ENCODE measurements at regions not wholly inside any gene's neighbourhood (a gene's known extent, or its start where the extent isn't known, plus 50 kb on each side); places are given as distances from the start of the nearest gene placed in this dataset.

DNA sequence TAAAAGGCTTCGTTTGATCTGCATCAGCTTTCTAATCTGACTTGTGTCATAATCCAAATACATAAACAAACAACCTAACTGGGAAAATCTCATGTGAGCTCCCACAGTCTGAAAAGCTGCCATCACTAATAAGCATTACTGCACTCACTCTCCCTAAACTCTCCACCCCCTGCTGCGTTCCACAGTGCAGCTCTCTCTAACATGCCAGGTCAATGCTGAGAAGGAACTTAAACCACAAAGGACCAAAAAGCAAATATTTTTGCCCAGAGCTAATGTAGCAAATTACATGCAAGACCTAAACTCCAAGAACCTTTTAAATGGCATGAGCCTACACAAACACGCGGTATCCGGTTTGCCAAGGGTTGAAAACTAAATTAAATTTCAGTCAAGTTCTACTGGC lies 542.3 kb upstream of the JARID2 start:
- TF ChIP-seq ZNF274 (IDR thresholded peaks at IDR 0.05; ENCODE audit: low read depth, low read length) = no peak
- H3K4me3 ChIP-seq (ENCODE audit: low read length) = no peak overlapping the region

DNA sequence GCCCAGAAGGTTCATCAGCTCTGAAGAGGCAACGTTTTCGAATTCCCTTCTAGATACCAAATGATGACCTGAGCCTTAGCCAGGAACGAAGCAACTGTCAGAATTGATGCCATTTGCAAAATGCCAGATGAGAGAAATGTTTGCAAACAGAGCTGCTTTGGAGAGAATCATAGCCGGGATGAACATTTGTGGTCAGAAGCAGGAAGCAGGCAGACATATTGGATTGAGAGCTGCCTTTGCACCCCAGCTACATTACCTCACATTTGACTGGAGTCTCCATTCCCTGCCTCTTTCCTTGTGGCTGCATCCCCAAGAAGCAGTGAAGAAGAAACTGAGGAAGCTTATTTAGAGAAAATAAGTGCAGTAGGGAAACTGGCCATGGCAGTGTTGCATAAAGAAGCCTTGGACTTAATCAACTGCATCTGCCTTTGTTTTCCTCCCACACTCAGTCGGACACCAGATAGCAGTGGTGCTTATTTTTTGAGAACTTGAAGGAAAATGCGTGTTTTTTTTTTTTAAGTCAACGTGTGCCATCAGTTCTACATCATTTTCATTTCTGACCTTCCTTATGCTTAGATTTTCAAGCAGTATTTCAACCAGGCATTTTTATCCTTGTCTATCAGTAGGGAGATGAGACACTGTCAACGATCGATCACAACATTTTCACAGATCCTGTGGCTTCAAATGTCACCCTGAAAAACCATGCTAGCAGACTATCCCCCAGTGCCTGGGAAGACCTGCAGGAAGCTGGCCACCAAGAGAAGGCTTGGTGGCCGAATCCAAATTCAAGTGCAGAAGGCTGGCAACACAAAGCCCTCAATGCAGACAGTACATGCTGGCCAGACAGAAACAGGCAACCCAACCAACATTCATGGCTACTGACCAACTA lies 541.2 kb upstream of the JARID2 start:
- no peak overlapping the region for H3K4me3 ChIP-seq (ENCODE audit: low read length)
- TF ChIP-seq ZNF274 (IDR thresholded peaks at IDR 0.05; ENCODE audit: low read depth, low read length) = no peak

DNA sequence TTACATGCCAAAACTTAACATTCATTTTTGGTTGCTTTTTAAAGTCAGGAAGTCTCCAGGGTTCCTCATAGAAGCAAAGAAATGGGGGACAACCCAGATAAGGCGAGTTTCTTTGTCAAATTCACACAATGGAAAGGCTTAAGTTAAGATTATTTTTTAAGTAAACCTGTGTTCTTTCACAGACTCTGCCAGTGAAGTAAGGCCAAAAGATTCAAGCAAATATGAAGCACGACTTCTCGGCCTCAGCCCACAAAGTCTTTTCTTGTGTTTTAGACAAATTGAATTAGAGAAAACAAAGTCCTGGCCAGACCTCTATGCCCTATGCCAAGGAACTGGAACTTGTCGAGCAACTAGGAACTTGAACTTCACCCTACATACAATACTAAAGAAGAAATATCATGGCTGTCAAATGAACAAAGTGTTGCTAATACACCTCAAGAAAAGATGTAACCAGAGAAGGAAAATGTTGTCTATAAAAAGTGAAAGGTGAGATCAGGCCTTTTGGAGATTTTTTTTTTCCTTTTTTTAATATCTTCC lies 540.0 kb upstream of the JARID2 start:
- H3K4me3 ChIP-seq (ENCODE audit: low read length) = no peak overlapping the region
- no peak for TF ChIP-seq ZNF274 (IDR thresholded peaks at IDR 0.05; ENCODE audit: low read depth, low read length)

DNA sequence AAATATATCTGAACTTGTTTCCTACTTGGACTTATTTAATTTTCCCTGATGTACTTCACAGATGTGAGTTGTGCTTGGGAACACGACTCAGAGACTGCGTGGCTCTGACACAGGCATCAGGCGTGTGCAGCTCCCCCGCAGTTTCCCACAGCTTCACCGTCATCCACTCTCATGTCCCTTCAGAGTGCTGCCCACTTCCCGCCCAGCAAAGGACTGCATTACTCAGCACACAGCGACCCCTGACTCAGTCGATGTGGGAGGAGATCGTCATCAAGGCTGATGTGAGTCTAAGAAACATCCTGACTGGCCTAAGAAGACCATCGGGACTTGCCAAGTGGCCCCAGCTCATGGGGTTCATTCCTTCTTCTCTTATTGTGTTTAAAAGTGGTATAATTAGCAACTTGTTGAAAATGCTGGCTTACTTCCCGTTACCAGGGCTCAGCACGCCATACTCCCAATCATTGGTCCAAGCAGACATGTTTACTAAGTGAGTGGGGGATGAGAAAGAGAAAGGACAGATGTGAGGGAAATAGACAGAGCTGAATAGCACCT lies 539.4 kb upstream of the JARID2 start:
- H3K4me3 ChIP-seq (ENCODE audit: low read length) = no peak overlapping the region
- no peak for TF ChIP-seq ZNF274 (IDR thresholded peaks at IDR 0.05; ENCODE audit: low read depth, low read length)

DNA sequence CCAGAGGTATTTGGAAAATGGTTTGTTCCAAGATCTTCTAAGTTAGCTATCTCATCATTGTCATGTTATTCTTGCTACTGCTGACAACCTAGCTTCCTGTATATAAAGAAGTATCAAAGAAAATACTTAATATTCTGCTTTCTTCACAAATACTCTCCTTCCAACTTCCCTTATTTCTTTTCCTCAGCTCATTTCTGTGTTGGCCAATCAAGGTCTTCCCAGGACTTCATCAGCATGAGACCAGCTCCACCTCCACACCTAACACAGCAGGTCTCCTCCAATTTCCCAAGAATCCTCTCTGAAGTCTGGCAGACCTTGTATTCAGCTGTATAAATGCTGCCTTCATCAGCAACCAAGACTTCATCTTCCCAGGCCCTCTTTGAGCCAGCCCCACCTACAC lies 538.6 kb upstream of the JARID2 start:
- TF ChIP-seq ZNF274 (IDR thresholded peaks at IDR 0.05; ENCODE audit: low read depth, low read length) = no peak
- H3K4me3 ChIP-seq (ENCODE audit: low read length) = no peak overlapping the region

DNA sequence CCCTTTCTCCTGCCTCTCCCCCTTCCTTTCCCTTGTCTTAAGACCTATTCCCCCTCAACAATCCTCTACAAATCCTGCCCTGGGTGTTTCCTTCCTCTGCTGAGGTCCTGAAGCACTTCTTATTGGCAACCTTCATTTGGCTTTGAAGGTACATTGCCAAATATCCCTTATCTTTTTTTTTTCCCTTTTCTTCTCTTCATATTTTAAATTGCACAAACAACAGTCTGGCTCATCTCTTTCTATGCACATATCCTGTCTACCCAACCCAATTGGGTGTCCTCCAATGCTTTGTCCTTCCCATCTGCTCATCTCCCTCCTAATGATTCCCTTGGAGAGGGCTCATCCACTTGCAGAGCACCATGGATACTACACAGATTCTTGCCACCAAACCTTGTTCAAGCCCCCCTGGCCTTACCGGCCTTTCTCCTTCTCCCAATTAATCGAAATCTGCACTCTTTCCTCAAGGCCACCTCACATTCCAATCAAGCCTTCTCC lies 537.9 kb upstream of the JARID2 start:
- no peak for TF ChIP-seq ZNF274 (IDR thresholded peaks at IDR 0.05; ENCODE audit: low read depth, low read length)
- no peak overlapping the region for H3K4me3 ChIP-seq (ENCODE audit: low read length)

DNA sequence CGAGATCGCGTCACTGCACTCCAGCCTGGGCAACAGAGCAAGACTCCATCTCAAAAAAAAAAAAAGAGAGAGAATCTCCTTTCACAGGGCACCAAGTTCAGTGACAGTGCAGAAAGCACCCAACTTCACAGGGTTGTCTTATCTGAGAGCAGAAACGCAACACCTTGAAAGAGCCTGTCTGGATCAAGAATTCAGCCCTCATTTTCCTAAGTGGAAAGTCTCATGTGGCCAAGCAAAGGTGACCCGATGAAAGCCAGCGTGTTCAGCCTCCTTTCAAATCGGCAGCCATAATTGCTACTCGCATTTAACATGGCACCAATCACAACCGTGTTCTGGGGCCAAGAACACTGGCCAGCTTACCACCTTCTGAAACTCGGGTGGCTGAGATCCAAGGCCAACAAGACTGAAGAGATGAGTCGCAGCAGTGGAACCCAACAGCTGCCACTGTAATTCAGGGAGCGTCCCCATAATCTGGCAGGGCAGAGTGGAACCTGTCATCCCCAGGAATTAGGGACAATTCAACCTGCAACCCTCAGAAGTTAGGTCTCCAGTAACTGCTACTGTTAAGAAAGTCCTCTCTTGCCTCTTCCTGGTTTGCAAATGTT lies 536.7 kb upstream of the JARID2 start:
- no peak overlapping the region for H3K4me3 ChIP-seq (ENCODE audit: low read length)
- TF ChIP-seq ZNF274 (IDR thresholded peaks at IDR 0.05; ENCODE audit: low read depth, low read length) = no peak

DNA sequence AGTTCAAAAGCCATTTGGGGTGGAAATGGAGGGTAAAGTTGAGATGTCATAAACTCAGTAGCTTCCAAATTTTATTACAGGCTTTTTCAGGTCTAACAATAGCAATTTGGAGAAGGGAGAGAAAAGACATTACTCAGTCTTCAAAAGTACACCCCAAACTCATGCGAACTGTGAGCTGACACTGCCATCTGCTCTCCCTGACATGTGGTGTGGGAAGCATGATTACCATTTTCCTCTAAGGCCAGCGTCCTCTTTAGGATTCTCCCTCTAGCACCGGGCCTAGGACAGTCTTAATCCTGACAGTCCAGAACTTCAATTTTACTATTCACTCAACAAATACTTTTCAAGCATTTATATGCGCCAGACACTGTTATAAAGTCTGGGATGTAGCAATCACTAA lies 536.0 kb upstream of the JARID2 start:
- no peak overlapping the region for H3K4me3 ChIP-seq (ENCODE audit: low read length)
- no peak for TF ChIP-seq ZNF274 (IDR thresholded peaks at IDR 0.05; ENCODE audit: low read depth, low read length)

DNA sequence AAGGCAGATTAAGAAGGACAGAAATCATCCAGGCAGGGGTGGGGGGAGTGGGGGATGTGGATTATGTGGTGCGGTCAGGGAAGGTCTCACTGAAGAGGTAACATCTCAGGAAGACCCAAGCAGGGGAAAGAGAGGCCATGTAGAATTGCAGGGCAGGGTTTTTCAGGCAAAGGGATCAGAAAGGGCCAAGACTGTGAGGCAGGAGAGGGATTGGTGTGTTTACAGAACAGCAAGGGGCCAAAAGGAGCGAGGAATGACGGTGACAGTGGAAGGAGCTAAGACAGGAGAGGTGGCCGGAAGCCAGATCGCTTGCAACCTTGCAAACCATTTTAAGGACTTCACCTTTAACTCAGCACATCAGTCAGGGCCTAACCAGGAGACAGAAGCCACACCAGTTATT lies 535.4 kb upstream of the JARID2 start:
- H3K4me3 ChIP-seq (ENCODE audit: low read length) = no peak overlapping the region
- no peak for TF ChIP-seq ZNF274 (IDR thresholded peaks at IDR 0.05; ENCODE audit: low read depth, low read length)

DNA sequence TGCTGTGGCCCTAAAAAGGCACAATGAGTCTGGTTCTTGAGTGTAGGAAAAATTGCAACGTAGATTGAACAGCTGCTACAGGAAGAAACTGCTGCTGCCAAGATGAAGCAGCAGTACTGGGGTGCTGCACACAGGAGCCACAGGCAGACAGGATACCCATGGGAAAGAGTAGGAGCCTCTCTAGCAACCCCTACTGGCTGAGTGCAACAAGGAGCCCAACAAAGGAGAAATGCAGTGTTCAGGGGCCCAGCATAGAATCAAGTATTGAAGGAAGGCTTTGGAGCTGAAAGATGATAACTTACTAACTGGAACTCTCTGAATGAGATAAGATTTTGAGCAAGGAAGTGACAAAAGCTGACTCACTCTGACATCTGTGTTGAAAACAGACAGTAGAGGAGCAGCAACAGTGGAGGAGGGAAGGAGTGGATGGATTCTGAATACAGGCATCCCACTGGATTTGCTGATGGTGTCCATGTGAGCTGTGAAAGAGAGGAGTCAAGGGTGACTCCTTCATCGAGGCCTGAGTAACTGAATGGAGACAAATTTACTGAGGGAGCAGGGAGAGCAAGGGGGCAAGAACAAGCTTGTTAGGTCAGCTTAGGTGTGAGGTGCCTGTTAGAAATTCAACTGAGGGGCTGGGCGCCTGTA lies 534.7 kb upstream of the JARID2 start:
- no peak overlapping the region for H3K4me3 ChIP-seq (ENCODE audit: low read length)
- TF ChIP-seq ZNF274 (IDR thresholded peaks at IDR 0.05; ENCODE audit: low read depth, low read length) = no peak

DNA sequence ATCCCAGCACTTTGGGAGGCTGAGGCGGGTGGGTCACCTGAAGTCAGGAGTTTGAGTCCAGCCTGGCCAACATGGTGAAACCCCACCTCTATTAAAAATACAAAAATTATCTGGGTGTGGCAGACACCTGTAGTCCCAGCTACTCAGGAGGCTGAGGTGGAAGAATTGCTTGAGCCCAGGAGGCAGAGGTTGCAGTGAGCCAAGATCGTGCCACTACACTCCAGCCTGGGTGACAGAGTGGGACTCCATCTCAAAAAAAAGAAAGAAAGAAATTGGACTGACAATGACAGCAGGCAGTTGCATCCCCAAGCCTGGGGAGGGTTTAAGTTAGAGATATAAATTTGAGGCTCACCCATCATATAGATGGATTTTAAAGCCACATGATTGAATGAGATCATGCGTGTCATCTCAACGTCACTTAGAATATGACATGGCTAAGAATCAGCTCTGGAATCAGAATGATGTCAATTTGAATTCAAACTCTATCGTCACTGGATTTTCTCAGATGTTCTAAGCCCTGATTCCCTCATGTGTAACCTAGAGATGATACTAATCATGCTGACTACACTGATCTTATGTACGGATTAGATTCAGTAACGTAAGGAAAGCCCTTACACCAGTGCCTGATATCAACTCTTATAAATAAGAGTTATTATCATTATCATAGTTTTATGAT lies 534.0 kb upstream of the JARID2 start:
- H3K4me3 ChIP-seq (ENCODE audit: low read length) = no peak overlapping the region
- TF ChIP-seq ZNF274 (IDR thresholded peaks at IDR 0.05; ENCODE audit: low read depth, low read length) = no peak

DNA sequence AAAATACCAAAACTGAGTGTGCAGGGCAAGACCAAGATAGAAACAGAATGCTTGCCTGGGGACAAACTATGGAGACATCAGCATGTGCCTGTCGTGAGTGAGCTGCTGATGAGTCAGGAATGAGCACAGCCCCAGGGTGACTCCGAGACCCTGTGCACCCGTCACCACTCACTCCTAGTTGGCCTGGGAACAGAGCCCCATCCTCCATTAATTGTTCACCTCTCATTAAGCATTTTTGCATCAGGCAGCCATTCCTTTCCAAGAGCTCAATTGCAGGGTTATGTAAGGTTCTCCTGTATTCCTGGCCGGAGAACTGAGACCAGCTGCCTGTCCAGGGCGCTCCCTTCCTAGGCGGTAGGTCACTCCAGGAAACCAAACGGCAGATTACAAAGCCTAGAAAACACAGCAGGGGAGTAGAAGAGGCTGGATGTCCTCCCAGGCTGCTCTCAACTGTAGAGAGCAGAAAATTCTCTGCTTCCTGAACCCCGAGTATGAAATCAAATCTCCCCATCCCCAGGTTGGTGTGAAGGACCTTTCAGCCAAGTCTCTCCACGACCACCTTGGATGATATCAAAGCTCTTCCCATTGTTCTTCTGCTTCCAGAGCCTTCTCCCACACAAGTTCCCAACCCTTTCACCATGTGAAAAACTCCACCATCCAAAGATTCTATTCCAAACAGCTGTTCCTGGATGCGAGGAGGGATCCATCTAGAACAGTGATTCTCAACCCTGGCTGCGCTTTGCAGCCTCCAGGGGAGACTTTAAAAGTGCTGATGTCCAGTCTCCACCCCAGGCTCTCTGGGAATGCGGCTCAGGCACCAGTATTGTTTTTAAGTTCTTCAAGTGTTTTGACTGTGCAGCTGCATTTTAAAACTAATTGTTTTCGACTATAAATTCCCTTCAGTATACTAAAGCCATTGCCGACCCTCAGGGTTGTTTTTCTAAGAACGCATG lies 532.6 kb upstream of the JARID2 start:
- TF ChIP-seq ZNF274 (IDR thresholded peaks at IDR 0.05; ENCODE audit: low read depth, low read length) = no peak
- no peak overlapping the region for H3K4me3 ChIP-seq (ENCODE audit: low read length)

All from GM08714 (cell line).